SK-N-SH (cell line): ENCODE measurements at regions not wholly inside any gene's neighbourhood (a gene's known extent, or its start where the extent isn't known, plus 50 kb on each side); places are given as distances from the start of the nearest gene placed in this dataset.

Source experiments
- CTCF ChIA-PET: fragments of 300-600, 350-600 bp; formaldehyde crosslinking; extraction: SDS; loops from one replicate; lab custom pipeline; 2021; lab: Yijun Ruan, JAX
- POLR2A ChIA-PET: fragments of 350-600 bp; sonication (Branson Sonifier 250); formaldehyde crosslinking; extraction: SDS; loops from one replicate; lab custom pipeline; 2020; ENCODE audit warnings: antibody characterized with exemption, inconsistent platforms; lab: Yijun Ruan, JAX
- DNase-seq: peaks from one replicate; pipeline ENCODE4 v3.0.0; 2012
- H2AFZ ChIP-seq: fragments of 200-600 bp; sonication (generic); 2 replicates; pipeline ENCODE4 v1.8.1; 2016; ENCODE audit warnings: antibody characterized with exemption, mild to moderate bottlenecking, low read depth
- H3F3A ChIP-seq: fragments of 200-600 bp; sonication (generic); replicated peaks from 2 replicates; pipeline ENCODE3; 2016; ENCODE audit warnings: antibody characterized with exemption, mild to moderate bottlenecking; ENCODE audit not compliant: insufficient read depth
- H3K27ac ChIP-seq, 2 experiments: fragments of 200-500 bp in 1 of 2; fragments of 200-600 bp in 1 of 2; sonication (Bioruptor generic) in 1 of 2; sonication (generic), shearing (Covaris generic) in 1 of 2; 2 replicates each; pipeline versions ENCODE4 v1.5.1 to v1.6.1; 2014 to 2016; ENCODE audit warnings: low read depth in 2 of 2, inconsistent platforms in 1 of 2, low read length in 1 of 2, mild to moderate bottlenecking in 1 of 2, mixed read lengths in 1 of 2
- H3K27me3 ChIP-seq: fragments of 200-600 bp; sonication (generic), shearing (Covaris generic); 2 replicates; pipeline ENCODE4 v1.6.1; 2016; ENCODE audit warnings: mixed run types; ENCODE audit not compliant: insufficient read depth
- H3K36me3 ChIP-seq, 2 experiments: fragments of 200-500 bp in 1 of 2; fragments of 200-600 bp in 1 of 2; sonication (Bioruptor generic) in 1 of 2; sonication (generic) in 1 of 2; replicated peaks in 1 of 2; 2 replicates each; pipeline versions ENCODE3 to v1.5.1; 2014 to 2016; ENCODE audit warnings: low read length in 1 of 2, mild to moderate bottlenecking in 1 of 2; ENCODE audit not compliant: insufficient read depth in 2 of 2, control insufficient read depth in 1 of 2
- H3K4me1 ChIP-seq, 2 experiments: fragments of 200-500 bp in 1 of 2; fragments of 200-600 bp in 1 of 2; sonication (Bioruptor generic) in 1 of 2; sonication (generic), shearing (Covaris generic) in 1 of 2; 2 replicates each; pipeline versions ENCODE4 v1.5.1 to v1.6.1; 2014 to 2016; ENCODE audit warnings: low read depth in 1 of 2, low read length in 1 of 2, mixed run types in 1 of 2; ENCODE audit not compliant: insufficient read depth in 2 of 2, control insufficient read depth in 1 of 2
- H3K4me2 ChIP-seq: fragments of 200-600 bp; sonication (generic), shearing (Covaris generic); 2 replicates; pipeline ENCODE4 v1.6.1; 2017; ENCODE audit warnings: mixed run types
- H3K4me3 ChIP-seq, 2 experiments: fragments of 200-500 bp in 1 of 2; fragments of 200-600 bp in 1 of 2; sonication (Bioruptor generic) in 1 of 2; sonication (generic), shearing (Covaris generic) in 1 of 2; 2 replicates each; pipeline versions ENCODE4 v1.5.1 to v1.8.1; 2014 to 2016; ENCODE audit warnings: low read depth in 2 of 2, inconsistent platforms in 1 of 2, low read length in 1 of 2, mild to moderate bottlenecking in 1 of 2, mixed read lengths in 1 of 2, moderate library complexity in 1 of 2
- H3K79me2 ChIP-seq: fragments of 200-600 bp; sonication (generic); 2 replicates; pipeline ENCODE4 v1.8.1; 2017; ENCODE audit warnings: mild to moderate bottlenecking; ENCODE audit not compliant: insufficient read depth
- H3K9ac ChIP-seq: fragments of 200-600 bp; sonication (generic); 2 replicates; pipeline ENCODE4 v1.6.1; 2017; ENCODE audit warnings: mixed run types
- H3K9me2 ChIP-seq: fragments of 200-600 bp; sonication (generic); 2 replicates; pipeline ENCODE4 v1.6.1; 2017; ENCODE audit warnings: mixed run types
- H3K9me3 ChIP-seq: fragments of 200-600 bp; sonication (generic); 2 replicates; pipeline ENCODE4 v1.6.1; 2017; ENCODE audit warnings: mixed run types, mild to moderate bottlenecking, moderate library complexity
- H4K20me1 ChIP-seq: fragments of 200-600 bp; sonication (generic); 2 replicates; pipeline ENCODE4 v1.6.1; 2017; ENCODE audit warnings: mild to moderate bottlenecking, mixed run types; ENCODE audit not compliant: insufficient read depth
- FOSL2 ChIP-seq: IDR thresholded peaks from 2 replicates; pipeline ENCODE4 v1.4.0; 2012; ENCODE audit warnings: low read depth, mild to moderate bottlenecking, moderate library complexity, borderline replicate concordance
- FOXJ3 ChIP-seq: sonication (generic); formaldehyde crosslinking; IDR thresholded peaks from 2 replicates; pipeline ENCODE4 v1.5.1; 2020; ENCODE audit warnings: mild to moderate bottlenecking, missing genetic modification reagents
- MEF2A ChIP-seq: IDR thresholded peaks from 2 replicates; pipeline ENCODE4 v1.4.0; 2012; ENCODE audit warnings: low read depth, borderline replicate concordance
- NFIC ChIP-seq: IDR thresholded peaks from 2 replicates; pipeline ENCODE4 v1.4.0; 2012; ENCODE audit warnings: borderline replicate concordance
- NRF1 ChIP-seq: IDR thresholded peaks from 2 replicates; pipeline ENCODE4 v1.6.1; 2012; ENCODE audit warnings: low read depth, mild to moderate bottlenecking, low read length
- RFX5 ChIP-seq: IDR thresholded peaks from 2 replicates; pipeline ENCODE4 v1.6.1; 2012; ENCODE audit warnings: mild to moderate bottlenecking, improper control_type of control experiment, low read length
- SMC3 ChIP-seq: IDR thresholded peaks from 2 replicates; pipeline ENCODE4 v1.6.1; 2012; ENCODE audit warnings: low read depth, low read length, improper control_type of control experiment
- TAF1 ChIP-seq: IDR thresholded peaks from 2 replicates; pipeline ENCODE4 v1.6.1; 2012; ENCODE audit warnings: low read depth, mild to moderate bottlenecking, low read length, moderate library complexity, borderline replicate concordance
- TCF12 ChIP-seq: IDR thresholded peaks from 2 replicates; pipeline ENCODE4 v1.4.0; 2012
- TEAD4 ChIP-seq: IDR thresholded peaks from 2 replicates; pipeline ENCODE4 v1.4.0; 2012; ENCODE audit warnings: mild to moderate bottlenecking, borderline replicate concordance; ENCODE audit not compliant: insufficient read depth
- WGBS: methylation state at CpG from one replicate; pipeline ENCODE4 v1.1.6; 2017; ENCODE audit warnings: low lambda C conversion rate; 5-methylcytosine and 5-hydroxymethylcytosine counted together

- no peak for DNase-seq
- Histone ChIP-seq H3K27ac (no peak overlapping the region), H3K9me2 (no peaks in the 10 kb centered on the region), H3K4me2 (no peak overlapping the region), H3K4me3 (no peak overlapping the region), H3K36me3 (no peaks in the 10 kb centered on the region), H3K27me3 (no peaks in the 10 kb centered on the region), H3K9ac (no peak overlapping the region), H2AFZ (no peak overlapping the region), H3K4me1 (no peaks in the 10 kb centered on the region), H3K79me2 (no peaks in the 10 kb centered on the region), H4K20me1 (no peaks in the 10 kb centered on the region), H3K9me3 (no peaks in the 10 kb centered on the region)
- 70% methylated on average over 2 of the region's 2 CpGs for whole genome bisulfite sequencing
- POLR2A ChIA-PET: no interaction called here
- CTCF ChIA-PET: interaction anchor here (1.8 kb wide), 1 partner anchor 508 kb away, joined by 5 read pairs; no protein-coding TSS in a partner anchor
- TF ChIP-seq FOSL2: no peak
- TF ChIP-seq, all 33 proteins: peak for 0
- no peaks in the 10 kb centered on the region for H3F3A ChIP-seq
Observed at GRCh38 chr14:63795532-63795931, 57.3 kb upstream of the SYNE2 start.

- H3F3A ChIP-seq: no peaks in the 10 kb centered on the region
- no peaks in the 10 kb centered on the region for H4K20me1 ChIP-seq
- POLR2A ChIA-PET: no interaction called here
- peak overlapping the region; percentile 86 for H2AFZ ChIP-seq
- H3K4me2 ChIP-seq: peak overlapping the region; percentile 52
- H3K27ac ChIP-seq: no peak overlapping the region
- CTCF ChIA-PET: interaction anchor here (0.7 to 3.7 kb wide), 15 partner anchors 12 to 537 kb away, joined by 3 to 35 read pairs (median 3); partner anchors contain the start of gene ESR2
- no peak overlapping the region; a peak in 1 of 4 replicates for H3K4me3 ChIP-seq
- no peaks in the 10 kb centered on the region for H3K9me3 ChIP-seq
- DNase-seq: no peak
- H3K27me3 ChIP-seq: no peaks in the 10 kb centered on the region
- no peaks in the 10 kb centered on the region for H3K79me2 ChIP-seq
- peak overlapping the region; percentile 3; the same call in 1 of the 2 replicates for H3K9ac ChIP-seq
- no peaks in the 10 kb centered on the region for H3K9me2 ChIP-seq
- TF ChIP-seq MEF2A: no peak
- TF ChIP-seq NFIC: no peak
- TF ChIP-seq SMC3: no peak
- no peak for TF ChIP-seq FOXJ3 (CRISPR knock-in tag)
- no peak for TF ChIP-seq TEAD4
- TF ChIP-seq TAF1: no peak
- H3K4me1 ChIP-seq: no peaks in the 10 kb centered on the region
- H3K36me3 ChIP-seq: no peaks in the 10 kb centered on the region
- 61% methylated on average over 2 of the region's 2 CpGs for WGBS
Observed at GRCh38 chr14:63800083-63800482, 52.7 kb upstream of the SYNE2 start.

- Histone ChIP-seq H3K4me1 (no peaks in the 10 kb centered on the region), H3K9ac (no peak overlapping the region), H3K27ac (no peak overlapping the region), H3K9me3 (no peaks in the 10 kb centered on the region), H3K9me2 (no peaks in the 10 kb centered on the region), H3K27me3 (no peaks in the 10 kb centered on the region), H3K36me3 (no peaks in the 10 kb centered on the region), H3K4me2 (no peak overlapping the region), H3K79me2 (no peaks in the 10 kb centered on the region), H3K4me3 (no peak overlapping the region), H2AFZ (peak overlapping the region; percentile 86; the same call in 1 of the 2 replicates), H4K20me1 (no peaks in the 10 kb centered on the region), H3F3A (no peaks in the 10 kb centered on the region)
- CTCF ChIA-PET: interaction anchor here (0.7 to 3.7 kb wide), 12 partner anchors 13 to 503 kb away, joined by 3 to 35 read pairs (median 3); partner anchors contain the start of gene ESR2
- POLR2A ChIA-PET: no interaction called here
- 69% methylated on average over 3 of the region's 3 CpGs for WGBS
- TF ChIP-seq FOXJ3 (CRISPR knock-in tag) (no peak), TCF12 (no peak), RFX5 (no peak), NRF1 (no peak)
- DNase-seq: no peak
Observed at GRCh38 chr14:63800651-63801375, 52.0 kb upstream of the SYNE2 start.
